Progenitor cell of endocrine pancreas (in vitro differentiated cells): ENCODE measurements at regions not wholly inside any gene's neighbourhood (a gene's known extent, or its start where the extent isn't known, plus 50 kb on each side); places are given as distances from the start of the nearest gene placed in this dataset.

ENCODE experiments used
- DNase-seq: peaks from one replicate; pipeline ENCODE4 v3.0.0; 2021; ENCODE audit warnings: low spot score; ENCODE audit not compliant: unreplicated experiment
- H3K27ac Mint-ChIP-seq: 2 replicates; pipeline ENCODE4 v1.8.0; 2021; ENCODE audit warnings: mild to moderate bottlenecking, moderate library complexity, mixed read lengths
- H3K27me3 Mint-ChIP-seq: 2 replicates; pipeline ENCODE4 v1.8.0; 2021; ENCODE audit warnings: mixed read lengths
- H3K36me3 Mint-ChIP-seq: 2 replicates; pipeline ENCODE4 v1.8.0; 2022; ENCODE audit warnings: mixed read lengths; ENCODE audit not compliant: insufficient read depth
- H3K4me1 Mint-ChIP-seq: 2 replicates; pipeline ENCODE4 v1.8.0; 2021; ENCODE audit warnings: low read depth, mixed read lengths
- H3K4me3 Mint-ChIP-seq: 2 replicates; pipeline ENCODE4 v1.8.0; 2021; ENCODE audit warnings: low read depth, mild to moderate bottlenecking, moderate library complexity, mixed read lengths
- H3K9me3 Mint-ChIP-seq: 2 replicates; pipeline ENCODE4 v1.8.0; 2021; ENCODE audit warnings: low read depth, mixed read lengths
- TF ChIP-seq, protein P1 (sequence below): fragments of 200-600 bp; sonication (generic); IDR thresholded peaks from one replicate; pipeline ENCODE4 v1.5.0; 2021; ENCODE audit warnings: antibody characterized with exemption, mild to moderate bottlenecking; ENCODE audit not compliant: unreplicated experiment

GRCh38 chr1:89454845-89455521 is 69.6 kb upstream of the LRRC8B start:
- Mint-ChIP-seq H3K9me3 (no peaks in the 10 kb centered on the region), H3K27me3 (no peaks in the 10 kb centered on the region), H3K4me1 (no peaks in the 10 kb centered on the region), H3K27ac (no peak overlapping the region), H3K36me3 (no peaks in the 10 kb centered on the region), H3K4me3 (no peak overlapping the region)
- TF ChIP-seq, protein P1, sequence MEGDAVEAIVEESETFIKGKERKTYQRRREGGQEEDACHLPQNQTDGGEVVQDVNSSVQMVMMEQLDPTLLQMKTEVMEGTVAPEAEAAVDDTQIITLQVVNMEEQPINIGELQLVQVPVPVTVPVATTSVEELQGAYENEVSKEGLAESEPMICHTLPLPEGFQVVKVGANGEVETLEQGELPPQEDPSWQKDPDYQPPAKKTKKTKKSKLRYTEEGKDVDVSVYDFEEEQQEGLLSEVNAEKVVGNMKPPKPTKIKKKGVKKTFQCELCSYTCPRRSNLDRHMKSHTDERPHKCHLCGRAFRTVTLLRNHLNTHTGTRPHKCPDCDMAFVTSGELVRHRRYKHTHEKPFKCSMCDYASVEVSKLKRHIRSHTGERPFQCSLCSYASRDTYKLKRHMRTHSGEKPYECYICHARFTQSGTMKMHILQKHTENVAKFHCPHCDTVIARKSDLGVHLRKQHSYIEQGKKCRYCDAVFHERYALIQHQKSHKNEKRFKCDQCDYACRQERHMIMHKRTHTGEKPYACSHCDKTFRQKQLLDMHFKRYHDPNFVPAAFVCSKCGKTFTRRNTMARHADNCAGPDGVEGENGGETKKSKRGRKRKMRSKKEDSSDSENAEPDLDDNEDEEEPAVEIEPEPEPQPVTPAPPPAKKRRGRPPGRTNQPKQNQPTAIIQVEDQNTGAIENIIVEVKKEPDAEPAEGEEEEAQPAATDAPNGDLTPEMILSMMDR, result peak; percentile 73
- no peak for DNase-seq

DNA sequence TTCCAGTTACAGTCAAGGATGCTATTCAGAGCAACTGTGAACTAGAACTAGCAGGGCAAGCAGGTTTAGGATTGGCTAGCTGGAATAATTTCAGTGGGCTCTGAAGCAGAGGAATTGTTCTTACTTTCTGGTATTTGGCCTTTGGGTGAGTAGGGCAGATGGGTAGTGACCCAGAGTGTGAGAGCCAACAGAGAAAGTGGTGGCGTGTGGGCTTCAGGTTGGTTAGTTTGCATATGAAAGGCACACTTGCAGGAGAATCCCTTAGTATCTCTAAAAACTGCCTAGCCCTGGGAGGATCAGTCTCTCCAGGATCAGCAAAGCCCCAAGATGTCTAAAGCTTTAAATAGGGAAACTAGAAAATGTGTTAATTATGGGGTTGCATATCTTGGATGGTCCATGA is 67.6 kb upstream of the LRRC8B start:
- H3K36me3 Mint-ChIP-seq, result no peaks in the 10 kb centered on the region
- H3K27me3 Mint-ChIP-seq, result no peaks in the 10 kb centered on the region
- no peak overlapping the region for H3K4me3 Mint-ChIP-seq
- no peaks in the 10 kb centered on the region for H3K4me1 Mint-ChIP-seq
- no peak for DNase-seq
- TF ChIP-seq, protein P1, result no peak
- H3K27ac Mint-ChIP-seq, result no peak overlapping the region
- H3K9me3 Mint-ChIP-seq, result no peaks in the 10 kb centered on the region

- TF ChIP-seq, protein P1, result no peak
- DNase-seq, result no peak
- H3K4me3 Mint-ChIP-seq, result no peak overlapping the region
- no peak overlapping the region for H3K27ac Mint-ChIP-seq
- H3K4me1 Mint-ChIP-seq, result peaks cover 4% of the 10 kb centered on the region
- no peaks in the 10 kb centered on the region for H3K27me3 Mint-ChIP-seq
- H3K9me3 Mint-ChIP-seq, result no peaks in the 10 kb centered on the region
- no peaks in the 10 kb centered on the region for H3K36me3 Mint-ChIP-seq
These were observed 65.5 kb upstream of the LRRC8B start for GRCh38 chr1:89459081-89459480.

GRCh38 chr1:89460325-89460724 is 64.3 kb upstream of the LRRC8B start:
- Mint-ChIP-seq H3K27me3 (no peaks in the 10 kb centered on the region), H3K4me1 (peaks cover 4% of the 10 kb centered on the region), H3K36me3 (no peaks in the 10 kb centered on the region), H3K27ac (no peak overlapping the region), H3K4me3 (no peak overlapping the region), H3K9me3 (no peaks in the 10 kb centered on the region)
- TF ChIP-seq, protein P1, result no peak
- DNase-seq, result no peak

GRCh38 chr1:89462250-89462649 is 62.4 kb upstream of the LRRC8B start:
- Mint-ChIP-seq H3K9me3 (no peaks in the 10 kb centered on the region), H3K4me1 (peaks cover 4% of the 10 kb centered on the region), H3K36me3 (no peaks in the 10 kb centered on the region), H3K27me3 (no peaks in the 10 kb centered on the region), H3K4me3 (no peak overlapping the region), H3K27ac (no peak overlapping the region)
- TF ChIP-seq, protein P1, result no peak
- no peak for DNase-seq
